Neural cell (in vitro differentiated cells): ENCODE measurements at regions not wholly inside any gene's neighbourhood (a gene's known extent, or its start where the extent isn't known, plus 50 kb on each side); places are given as distances from the start of the nearest gene placed in this dataset.
A peak's percentile ranks its signal among the peaks of the same experiment; 100 is the strongest.

Source experiments
- H2AFZ ChIP-seq: fragments of 200-600, 300-800 bp; sonication (generic), shearing (Covaris generic); 2 replicates; pipeline ENCODE4 v1.6.0; 2014; ENCODE audit warnings: low read depth, mild to moderate bottlenecking, antibody characterized with exemption, low read length, moderate library complexity
- H3F3A ChIP-seq: fragments of 200-600 bp; shearing (Covaris generic); 2 replicates; pipeline ENCODE4 v1.6.1; 2016; ENCODE audit warnings: mild to moderate bottlenecking, moderate library complexity, mixed read lengths, antibody characterized with exemption, low read length; ENCODE audit not compliant: insufficient read depth, poor library complexity, severe bottlenecking
- H3K27ac ChIP-seq: fragments of 200-600, 300-800 bp; sonication (generic), shearing (Covaris generic); 2 replicates; pipeline ENCODE4 v1.5.1; 2014; ENCODE audit warnings: mild to moderate bottlenecking, low read length, moderate library complexity
- H3K27me3 ChIP-seq: fragments of 300-800, 200-600 bp; sonication (generic), shearing (Covaris generic); 2 replicates; pipeline ENCODE4 v1.6.0; 2014; ENCODE audit warnings: mild to moderate bottlenecking, low read depth, low read length, moderate library complexity; ENCODE audit not compliant: insufficient read depth
- H3K36me3 ChIP-seq: fragments of 300-800, 200-600 bp; sonication (generic), shearing (Covaris generic); 2 replicates; pipeline ENCODE4 v1.5.1; 2014; ENCODE audit warnings: mild to moderate bottlenecking, antibody characterized with exemption, low read length, moderate library complexity; ENCODE audit not compliant: insufficient read depth
- H3K4me2 ChIP-seq: fragments of 300-800, 200-600 bp; sonication (generic), shearing (Covaris generic); 2 replicates; pipeline ENCODE4 v1.6.0; 2014; ENCODE audit warnings: mild to moderate bottlenecking, low read length
- H3K4me3 ChIP-seq: fragments of 300-800, 200-600 bp; sonication (generic), shearing (Covaris generic); 2 replicates; pipeline ENCODE4 v1.5.1; 2014; ENCODE audit warnings: mild to moderate bottlenecking, low read length, moderate library complexity
- H3K79me2 ChIP-seq: fragments of 200-600 bp; shearing (Covaris generic); replicated peaks from 2 replicates; pipeline ENCODE4 v1.6.0; 2014; ENCODE audit warnings: mild to moderate bottlenecking, low read length, moderate library complexity; ENCODE audit not compliant: insufficient read depth
- H3K9ac ChIP-seq: fragments of 300-800, 200-600 bp; sonication (generic), shearing (Covaris generic); 2 replicates; pipeline ENCODE4 v1.6.1; 2016; ENCODE audit warnings: mild to moderate bottlenecking, low read length, mixed read lengths
- H3K9me2 ChIP-seq: fragments of 200-600 bp; shearing (Covaris generic); 2 replicates; pipeline ENCODE4 v1.6.1; 2016; ENCODE audit warnings: mild to moderate bottlenecking, low read length, mixed read lengths; ENCODE audit not compliant: insufficient read depth
- H3K9me3 ChIP-seq: fragments of 200-600, 300-800 bp; sonication (generic), shearing (Covaris generic); 2 replicates; pipeline ENCODE4 v1.6.1; 2016; ENCODE audit warnings: mild to moderate bottlenecking, mixed run types, low read length, moderate library complexity, mixed read lengths
- H4K20me1 ChIP-seq: fragments of 200-600 bp; shearing (Covaris generic); 2 replicates; pipeline ENCODE4 v1.6.1; 2016; ENCODE audit warnings: mild to moderate bottlenecking, mixed run types; ENCODE audit not compliant: insufficient read depth
- EP300 ChIP-seq: fragments of 450-650 bp; conservative IDR thresholded peaks from 2 replicates; pipeline ENCODE4 v1.6.1; 2014; ENCODE audit warnings: antibody characterized with exemption, mild to moderate bottlenecking, moderate library complexity; ENCODE audit not compliant: poor library complexity, severe bottlenecking
- EZH2 ChIP-seq: fragments of 200-600, 300-800 bp; shearing (Covaris generic), sonication (generic); IDR thresholded peaks from 2 replicates; pipeline ENCODE4 v1.6.1; 2014; ENCODE audit warnings: antibody characterized with exemption, low read length, borderline replicate concordance, mild to moderate bottlenecking; ENCODE audit not compliant: insufficient read depth, poor library complexity, severe bottlenecking
- MXI1 ChIP-seq: fragments of 450-650 bp; conservative IDR thresholded peaks from 2 replicates; pipeline ENCODE4 v1.6.1; 2014; ENCODE audit warnings: antibody characterized with exemption, mild to moderate bottlenecking; ENCODE audit not compliant: poor library complexity, severe bottlenecking
- POLR2AphosphoS5 ChIP-seq: IDR thresholded peaks from 2 replicates; pipeline ENCODE4 v1.6.1; 2012
- RAD21 ChIP-seq: fragments of 450-650 bp; conservative IDR thresholded peaks from 2 replicates; pipeline ENCODE4 v1.6.1; 2014; ENCODE audit warnings: antibody characterized with exemption, mild to moderate bottlenecking, moderate library complexity
- SMC3 ChIP-seq: fragments of 450-650 bp; conservative IDR thresholded peaks from 2 replicates; pipeline ENCODE4 v1.6.1; 2014; ENCODE audit warnings: antibody characterized with exemption, mild to moderate bottlenecking, moderate library complexity; ENCODE audit not compliant: poor library complexity
- TAF1 ChIP-seq: IDR thresholded peaks from 2 replicates; pipeline ENCODE4 v1.6.1; 2012; ENCODE audit warnings: low read depth
- TF ChIP-seq, protein P1 (sequence below): IDR thresholded peaks from 2 replicates; pipeline ENCODE4 v1.6.1; 2012; ENCODE audit warnings: borderline replicate concordance
- TF ChIP-seq, protein P2 (sequence below): fragments of 450-650 bp; IDR thresholded peaks from 2 replicates; pipeline ENCODE4 v1.5.1; 2014; ENCODE audit warnings: antibody characterized with exemption, mild to moderate bottlenecking, moderate library complexity; ENCODE audit not compliant: poor library complexity, severe bottlenecking

DNA sequence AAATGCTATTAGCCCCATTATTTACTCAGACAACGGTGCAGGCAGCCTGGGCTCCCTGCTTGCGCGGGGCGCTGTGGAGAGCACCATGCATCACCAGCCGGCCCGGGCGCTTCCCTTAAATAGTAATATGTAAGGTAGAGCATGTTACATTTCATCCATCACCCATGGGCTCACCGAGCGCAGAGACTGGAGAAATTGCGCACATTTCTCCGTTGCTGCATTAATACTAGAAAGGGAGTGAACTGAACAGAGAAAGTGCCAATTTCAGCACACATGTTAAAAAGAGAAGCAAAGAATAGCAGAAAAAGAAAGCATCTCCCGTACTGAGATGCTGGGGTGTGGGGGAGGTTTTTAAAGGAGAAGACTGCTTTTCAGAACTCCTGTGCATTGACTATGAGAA lies 400.3 kb downstream of the ZSWIM6 start:
- H3K9ac ChIP-seq = peak overlapping the region; percentile 18
- peak overlapping the region; percentile 21 for H3K27ac ChIP-seq
- H3K36me3 ChIP-seq = no peaks in the 10 kb centered on the region
- no peaks in the 10 kb centered on the region for H3K9me3 ChIP-seq
- no peak overlapping the region for H3K4me3 ChIP-seq
- no peak overlapping the region for H2AFZ ChIP-seq
- no peak overlapping the region for H3K4me2 ChIP-seq
- H3K27me3 ChIP-seq = no peaks in the 10 kb centered on the region
- TF ChIP-seq SMC3 = peak; percentile 12
- no peak for TF ChIP-seq MXI1
- TF ChIP-seq EZH2 = no peak
- no peaks in the 10 kb centered on the region for H4K20me1 ChIP-seq
- no peaks in the 10 kb centered on the region for H3K9me2 ChIP-seq
- H3K79me2 ChIP-seq = no peaks in the 10 kb centered on the region
- peaks cover 5% of the 10 kb centered on the region for H3F3A ChIP-seq

DNA sequence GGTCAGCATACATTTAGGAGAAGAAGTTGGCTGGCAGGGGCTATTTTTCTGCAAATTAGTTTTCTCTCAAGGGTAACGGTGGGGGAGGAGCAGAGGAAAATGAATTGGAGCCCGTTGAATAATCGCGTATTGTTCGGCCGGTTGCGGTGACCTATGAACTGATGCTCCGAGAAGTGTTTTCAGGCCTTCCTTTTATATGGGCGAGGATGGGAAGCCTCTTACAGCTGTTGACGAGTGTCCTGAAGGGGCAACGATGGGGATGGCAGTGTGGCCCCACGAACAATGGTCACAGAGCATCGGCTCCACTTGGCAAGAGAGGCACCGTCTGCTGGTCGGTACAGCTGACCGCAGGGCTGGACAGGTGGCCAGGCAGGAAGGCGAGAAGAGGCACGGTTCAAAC lies 400.7 kb downstream of the ZSWIM6 start:
- Histone ChIP-seq H3K4me2 (no peak overlapping the region), H3K4me3 (no peak overlapping the region)

More for the DNA sequence above, 400.7 kb downstream of the ZSWIM6 start:
- Histone ChIP-seq H2AFZ (no peak overlapping the region), H3K9ac (no peak overlapping the region), H3K27ac (no peak overlapping the region), H3F3A (peaks cover 5% of the 10 kb centered on the region), H3K36me3 (no peaks in the 10 kb centered on the region), H3K79me2 (no peaks in the 10 kb centered on the region), H3K9me2 (no peaks in the 10 kb centered on the region), H3K9me3 (no peaks in the 10 kb centered on the region), H4K20me1 (no peaks in the 10 kb centered on the region), H3K27me3 (no peaks in the 10 kb centered on the region)
- TF ChIP-seq EZH2 (no peak), TAF1 (no peak), RAD21 (no peak), SMC3 (no peak), EP300 (no peak), POLR2AphosphoS5 (no peak), MXI1 (no peak)
- TF ChIP-seq, protein P1, sequence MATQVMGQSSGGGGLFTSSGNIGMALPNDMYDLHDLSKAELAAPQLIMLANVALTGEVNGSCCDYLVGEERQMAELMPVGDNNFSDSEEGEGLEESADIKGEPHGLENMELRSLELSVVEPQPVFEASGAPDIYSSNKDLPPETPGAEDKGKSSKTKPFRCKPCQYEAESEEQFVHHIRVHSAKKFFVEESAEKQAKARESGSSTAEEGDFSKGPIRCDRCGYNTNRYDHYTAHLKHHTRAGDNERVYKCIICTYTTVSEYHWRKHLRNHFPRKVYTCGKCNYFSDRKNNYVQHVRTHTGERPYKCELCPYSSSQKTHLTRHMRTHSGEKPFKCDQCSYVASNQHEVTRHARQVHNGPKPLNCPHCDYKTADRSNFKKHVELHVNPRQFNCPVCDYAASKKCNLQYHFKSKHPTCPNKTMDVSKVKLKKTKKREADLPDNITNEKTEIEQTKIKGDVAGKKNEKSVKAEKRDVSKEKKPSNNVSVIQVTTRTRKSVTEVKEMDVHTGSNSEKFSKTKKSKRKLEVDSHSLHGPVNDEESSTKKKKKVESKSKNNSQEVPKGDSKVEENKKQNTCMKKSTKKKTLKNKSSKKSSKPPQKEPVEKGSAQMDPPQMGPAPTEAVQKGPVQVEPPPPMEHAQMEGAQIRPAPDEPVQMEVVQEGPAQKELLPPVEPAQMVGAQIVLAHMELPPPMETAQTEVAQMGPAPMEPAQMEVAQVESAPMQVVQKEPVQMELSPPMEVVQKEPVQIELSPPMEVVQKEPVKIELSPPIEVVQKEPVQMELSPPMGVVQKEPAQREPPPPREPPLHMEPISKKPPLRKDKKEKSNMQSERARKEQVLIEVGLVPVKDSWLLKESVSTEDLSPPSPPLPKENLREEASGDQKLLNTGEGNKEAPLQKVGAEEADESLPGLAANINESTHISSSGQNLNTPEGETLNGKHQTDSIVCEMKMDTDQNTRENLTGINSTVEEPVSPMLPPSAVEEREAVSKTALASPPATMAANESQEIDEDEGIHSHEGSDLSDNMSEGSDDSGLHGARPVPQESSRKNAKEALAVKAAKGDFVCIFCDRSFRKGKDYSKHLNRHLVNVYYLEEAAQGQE = no peak
- TF ChIP-seq, protein P2, sequence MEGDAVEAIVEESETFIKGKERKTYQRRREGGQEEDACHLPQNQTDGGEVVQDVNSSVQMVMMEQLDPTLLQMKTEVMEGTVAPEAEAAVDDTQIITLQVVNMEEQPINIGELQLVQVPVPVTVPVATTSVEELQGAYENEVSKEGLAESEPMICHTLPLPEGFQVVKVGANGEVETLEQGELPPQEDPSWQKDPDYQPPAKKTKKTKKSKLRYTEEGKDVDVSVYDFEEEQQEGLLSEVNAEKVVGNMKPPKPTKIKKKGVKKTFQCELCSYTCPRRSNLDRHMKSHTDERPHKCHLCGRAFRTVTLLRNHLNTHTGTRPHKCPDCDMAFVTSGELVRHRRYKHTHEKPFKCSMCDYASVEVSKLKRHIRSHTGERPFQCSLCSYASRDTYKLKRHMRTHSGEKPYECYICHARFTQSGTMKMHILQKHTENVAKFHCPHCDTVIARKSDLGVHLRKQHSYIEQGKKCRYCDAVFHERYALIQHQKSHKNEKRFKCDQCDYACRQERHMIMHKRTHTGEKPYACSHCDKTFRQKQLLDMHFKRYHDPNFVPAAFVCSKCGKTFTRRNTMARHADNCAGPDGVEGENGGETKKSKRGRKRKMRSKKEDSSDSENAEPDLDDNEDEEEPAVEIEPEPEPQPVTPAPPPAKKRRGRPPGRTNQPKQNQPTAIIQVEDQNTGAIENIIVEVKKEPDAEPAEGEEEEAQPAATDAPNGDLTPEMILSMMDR = no peak
